ENCODE measurements at regions not wholly inside any gene's neighbourhood (a gene's known extent, or its start where the extent isn't known, plus 50 kb on each side); places are given as distances from the start of the nearest gene placed in this dataset.
"Not testable (repeated sequence)": the region's sequence is repeated elsewhere in the genome, so short reads cannot be mapped to it uniquely, and the experiment has no call there.

DNA sequence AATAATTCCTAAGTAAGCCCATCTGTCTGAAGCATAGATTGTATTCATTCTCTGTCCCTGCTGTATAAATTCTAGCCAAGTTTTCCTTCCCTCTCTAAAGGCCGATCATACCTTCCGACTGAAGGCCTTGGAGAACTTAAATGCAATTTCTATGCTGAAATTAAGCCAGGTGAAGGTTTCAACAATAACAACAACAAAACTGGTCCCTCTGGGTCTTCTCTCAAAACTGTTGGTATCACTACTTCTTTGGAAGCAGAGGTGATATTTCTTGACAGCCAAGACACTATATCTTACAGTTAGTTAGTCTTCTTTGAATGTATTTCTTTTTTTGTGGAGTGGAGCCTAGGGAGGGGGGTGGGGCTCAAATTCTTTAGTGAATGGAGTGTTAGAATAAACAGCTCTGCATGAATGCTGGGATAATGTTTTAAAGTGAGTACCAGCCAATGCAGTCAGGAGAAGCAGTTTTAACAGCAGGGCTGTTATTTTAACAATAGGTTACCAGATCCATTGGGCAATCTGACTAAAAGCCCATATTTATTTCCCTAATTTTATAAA, 508.9 kb downstream of the EBF1 start:
- peak overlapping the region; percentile 34 for H3K4me2 ChIP-seq (ENCODE audit: unreplicated experiment)
- no peak overlapping the region for H3K4me3 ChIP-seq

DNA sequence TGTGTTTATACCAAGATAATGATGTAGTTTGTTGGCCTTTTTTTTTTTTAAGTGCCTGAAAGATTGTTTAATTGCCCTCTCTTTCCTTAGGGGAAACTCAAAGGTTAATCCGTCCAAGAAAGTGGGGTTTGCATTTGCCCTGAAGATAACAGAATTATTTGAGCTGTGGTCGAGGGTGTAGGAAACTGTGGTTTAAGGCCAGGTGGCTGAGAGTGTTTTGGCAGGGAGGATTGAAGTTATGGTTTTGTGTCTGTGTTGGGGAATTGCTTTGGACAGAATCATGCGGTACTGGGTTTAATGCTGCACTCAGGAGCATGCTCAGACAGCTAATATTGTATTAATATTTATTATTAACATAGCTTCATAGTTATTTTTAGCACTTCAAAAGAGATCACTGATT, 509.8 kb downstream of the EBF1 start:
- in situ Hi-C loops (cut with MboI) = no loop called here
- TF ChIP-seq EZH2phosphoT487 (IDR thresholded peaks at IDR 0.05; ENCODE audit: insufficient read depth, low read depth) = no peak
- no peak for TF ChIP-seq EZH2 (IDR thresholded peaks at IDR 0.05; ENCODE audit: insufficient read depth, poor library complexity, severe bottlenecking)
- H4K20me1 ChIP-seq (ENCODE audit: insufficient read depth) = no peaks in the 10 kb centered on the region
- no peaks in the 10 kb centered on the region for H3K79me2 ChIP-seq (ENCODE audit: insufficient read depth)
- H3K9me2 ChIP-seq (ENCODE audit: insufficient read depth) = no peaks in the 10 kb centered on the region
- H3K9ac ChIP-seq = no peak overlapping the region
- no peak overlapping the region for H3K4me2 ChIP-seq (ENCODE audit: unreplicated experiment)
- H3K36me3 ChIP-seq (ENCODE audit: low read depth) = no peaks in the 10 kb centered on the region
- H3K27ac ChIP-seq = no peak overlapping the region
- H3K4me3 ChIP-seq = no peak overlapping the region
- no peaks in the 10 kb centered on the region for H3K9me3 ChIP-seq (ENCODE audit: low read depth)
- H3K4me1 ChIP-seq (ENCODE audit: insufficient read depth) = peaks cover 14% of the 10 kb centered on the region
- H2AFZ ChIP-seq = no peak overlapping the region
- WGBS, 2 experiments (ENCODE audit: low coverage in 1 of 2, low lambda C conversion rate in 2 of 2, missing lambda C conversion rate in 2 of 2) = 92 to 98% methylated on average over 3 of the region's 3 CpGs
- DNase-seq = no peak
- H3F3A ChIP-seq (ENCODE audit: insufficient read depth) = 0 out of 2 replicates have a peak, but pooled peaks cover 11% of the 10 kb centered on the region
- no peaks in the 10 kb centered on the region for H3K27me3 ChIP-seq (replicated peaks; ENCODE audit: insufficient read depth)

More for the DNA sequence above, 508.9 kb downstream of the EBF1 start:
- Histone ChIP-seq H3K27ac (no peak overlapping the region), H3K36me3 (ENCODE audit: low read depth) (no peaks in the 10 kb centered on the region), H2AFZ (no peak overlapping the region), H3K9me3 (ENCODE audit: low read depth) (no peaks in the 10 kb centered on the region), H3K9ac (no peak overlapping the region), H3K4me1 (ENCODE audit: insufficient read depth) (peaks cover 14% of the 10 kb centered on the region), H3K79me2 (ENCODE audit: insufficient read depth) (no peaks in the 10 kb centered on the region), H3K9me2 (ENCODE audit: insufficient read depth) (no peaks in the 10 kb centered on the region), H3F3A (ENCODE audit: insufficient read depth) (0 out of 2 replicates have a peak, but pooled peaks cover 11% of the 10 kb centered on the region), H3K27me3 (replicated peaks; ENCODE audit: insufficient read depth) (no peaks in the 10 kb centered on the region), H4K20me1 (ENCODE audit: insufficient read depth) (no peaks in the 10 kb centered on the region)
- TF ChIP-seq EZH2phosphoT487 (IDR thresholded peaks at IDR 0.05; ENCODE audit: insufficient read depth, low read depth) = no peak
- TF ChIP-seq EZH2 (IDR thresholded peaks at IDR 0.05; ENCODE audit: insufficient read depth, poor library complexity, severe bottlenecking) = no peak
- WGBS, 2 experiments (ENCODE audit: low coverage in 1 of 2, low lambda C conversion rate in 2 of 2, missing lambda C conversion rate in 2 of 2) = 93 to 100% methylated on average over 2 of the region's 2 CpGs
- DNase-seq = no peak
- in situ Hi-C loops (cut with MboI) = no loop called here

GRCh38 chr5:158588617-158589016, 511.1 kb downstream of the EBF1 start:
- Histone ChIP-seq H3K79me2 (ENCODE audit: insufficient read depth) (no peaks in the 10 kb centered on the region), H3K9ac (no peak overlapping the region), H3K9me2 (ENCODE audit: insufficient read depth) (no peaks in the 10 kb centered on the region), H3K27ac (no peak overlapping the region), H3K27me3 (replicated peaks; ENCODE audit: insufficient read depth) (no peaks in the 10 kb centered on the region), H3K4me2 (ENCODE audit: unreplicated experiment) (no peak overlapping the region), H3K4me3 (no peak overlapping the region), H3K9me3 (ENCODE audit: low read depth) (no peaks in the 10 kb centered on the region), H3K4me1 (ENCODE audit: insufficient read depth) (peaks cover 14% of the 10 kb centered on the region), H4K20me1 (ENCODE audit: insufficient read depth) (no peaks in the 10 kb centered on the region), H2AFZ (no peak overlapping the region), H3F3A (ENCODE audit: insufficient read depth) (0 out of 2 replicates have a peak, but pooled peaks cover 11% of the 10 kb centered on the region), H3K36me3 (ENCODE audit: low read depth) (no peaks in the 10 kb centered on the region)
- in situ Hi-C loops (cut with MboI) = no loop called here
- TF ChIP-seq EZH2phosphoT487 (IDR thresholded peaks at IDR 0.05; ENCODE audit: insufficient read depth, low read depth) (no peak), EZH2 (IDR thresholded peaks at IDR 0.05; ENCODE audit: insufficient read depth, poor library complexity, severe bottlenecking) (no peak)
- WGBS, 2 experiments (ENCODE audit: low coverage in 1 of 2, low lambda C conversion rate in 2 of 2, missing lambda C conversion rate in 2 of 2) = 97 to 100% methylated on average over 1 of the region's 1 CpG
- DNase-seq = no peak

GRCh38 chr5:158586054-158586453, 513.7 kb downstream of the EBF1 start:
- Histone ChIP-seq H3K9me2 (ENCODE audit: insufficient read depth) (no peaks in the 10 kb centered on the region), H3K27ac (no peak overlapping the region), H3K36me3 (ENCODE audit: low read depth) (no peaks in the 10 kb centered on the region), H4K20me1 (ENCODE audit: insufficient read depth) (no peaks in the 10 kb centered on the region), H3K79me2 (ENCODE audit: insufficient read depth) (no peaks in the 10 kb centered on the region), H3K9me3 (ENCODE audit: low read depth) (no peaks in the 10 kb centered on the region), H3K4me2 (ENCODE audit: unreplicated experiment) (no peak overlapping the region), H3K4me1 (ENCODE audit: insufficient read depth) (peaks cover 7% of the 10 kb centered on the region), H3K4me3 (no peak overlapping the region), H3K9ac (no peak overlapping the region), H2AFZ (no peak overlapping the region), H3K27me3 (replicated peaks; ENCODE audit: insufficient read depth) (no peaks in the 10 kb centered on the region), H3F3A (ENCODE audit: insufficient read depth) (0 out of 2 replicates have a peak, but pooled peaks cover 6% of the 10 kb centered on the region)
- no peak for TF ChIP-seq EZH2phosphoT487 (IDR thresholded peaks at IDR 0.05; ENCODE audit: insufficient read depth, low read depth)
- TF ChIP-seq EZH2 (IDR thresholded peaks at IDR 0.05; ENCODE audit: insufficient read depth, poor library complexity, severe bottlenecking) = no peak
- 95 to 98% methylated on average over 2 of the region's 2 CpGs for WGBS, 2 experiments (ENCODE audit: low coverage in 1 of 2, low lambda C conversion rate in 2 of 2, missing lambda C conversion rate in 2 of 2)
- in situ Hi-C loops (cut with MboI) = no loop called here
- DNase-seq = no peak

DNA sequence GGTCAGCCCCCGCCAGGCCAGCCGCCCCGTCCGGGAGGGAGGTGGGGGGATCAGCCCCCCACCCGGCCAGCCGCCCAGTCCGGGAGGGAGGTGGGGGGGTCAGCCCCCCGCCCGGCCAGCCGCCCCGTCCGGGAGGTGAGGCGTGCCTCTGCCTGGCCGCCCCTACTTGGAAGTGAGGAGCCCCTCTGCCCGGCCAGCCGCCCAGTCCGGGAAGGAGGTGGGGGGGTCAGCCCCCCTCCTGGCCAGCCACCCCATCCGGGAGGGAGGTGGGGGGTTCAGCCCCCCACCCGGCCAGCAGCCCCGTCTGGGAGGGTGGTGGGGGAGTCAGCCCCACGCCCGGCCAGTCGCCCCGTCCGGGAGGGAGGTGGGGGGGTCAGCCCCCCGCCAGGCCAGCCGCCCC, 517.0 kb downstream of the EBF1 start:
- H3K4me1 ChIP-seq (ENCODE audit: insufficient read depth); H3K27ac ChIP-seq; H3K36me3 ChIP-seq (ENCODE audit: low read depth); H2AFZ ChIP-seq; DNase-seq; H3K9me2 ChIP-seq (ENCODE audit: insufficient read depth); H3K9me3 ChIP-seq (ENCODE audit: low read depth); H3K79me2 ChIP-seq (ENCODE audit: insufficient read depth); H3K27me3 ChIP-seq (replicated peaks; ENCODE audit: insufficient read depth); H3K4me2 ChIP-seq (ENCODE audit: unreplicated experiment); in situ Hi-C loops (cut with MboI); H3K9ac ChIP-seq; H3F3A ChIP-seq (ENCODE audit: insufficient read depth); H4K20me1 ChIP-seq (ENCODE audit: insufficient read depth); H3K4me3 ChIP-seq: not testable (repeated sequence)
- 86% methylated on average over 19 of the region's 27 CpGs; no CpG with 5 or more reads in 1 of the 2 experiments for WGBS, 2 experiments (ENCODE audit: low coverage in 1 of 2, low lambda C conversion rate in 2 of 2, missing lambda C conversion rate in 2 of 2)

All from GM23248 (cell line).